ENCODE measurements at regions not wholly inside any gene's neighbourhood (a gene's known extent, or its start where the extent isn't known, plus 50 kb on each side); places are given as distances from the start of the nearest gene placed in this dataset.

GRCh38 chr9:78407636-78408312, 110.8 kb downstream of the PSAT1 start:
- TF ChIP-seq POLR2A (IDR thresholded peaks at IDR 0.05) (no peak), CTCF (IDR thresholded peaks at IDR 0.05) (no peak)
